Loucy (cell line): ENCODE measurements at regions not wholly inside any gene's neighbourhood (a gene's known extent, or its start where the extent isn't known, plus 50 kb on each side); places are given as distances from the start of the nearest gene placed in this dataset.

Experiments used
- EZH2phosphoT487 ChIP-seq: fragments of 200-600 bp; IDR thresholded peaks from 2 replicates; pipeline ENCODE4 v1.6.1; 2018; ENCODE audit warnings: antibody characterized with exemption, mild to moderate bottlenecking, moderate library complexity, borderline replicate concordance
- TF ChIP-seq, protein P1 (sequence below): fragments of 200-600 bp; sonication (generic); conservative IDR thresholded peaks from 2 replicates; pipeline ENCODE4 v1.5.1; 2014; ENCODE audit warnings: mild to moderate bottlenecking, antibody characterized with exemption, low read length

DNA sequence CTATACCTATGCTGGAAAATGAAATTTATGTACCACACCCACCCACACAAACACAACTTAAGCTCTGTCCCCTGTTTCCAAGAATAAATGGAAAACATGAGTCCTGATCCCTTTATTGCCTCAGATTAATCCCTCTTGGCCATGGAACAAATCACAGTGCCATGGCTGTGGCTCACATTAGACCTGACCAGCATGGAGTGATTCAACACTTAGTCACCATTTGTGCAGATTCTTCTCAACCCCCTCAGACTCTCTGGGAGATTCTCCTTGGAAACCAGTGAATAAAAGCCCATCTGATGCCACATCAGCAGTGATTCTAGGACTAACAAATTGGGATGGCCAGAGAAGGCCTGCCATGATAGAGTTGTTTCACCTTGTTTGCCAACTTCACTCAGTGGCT, 204.4 kb upstream of the TMEM72 start:
- TF ChIP-seq, protein P1, sequence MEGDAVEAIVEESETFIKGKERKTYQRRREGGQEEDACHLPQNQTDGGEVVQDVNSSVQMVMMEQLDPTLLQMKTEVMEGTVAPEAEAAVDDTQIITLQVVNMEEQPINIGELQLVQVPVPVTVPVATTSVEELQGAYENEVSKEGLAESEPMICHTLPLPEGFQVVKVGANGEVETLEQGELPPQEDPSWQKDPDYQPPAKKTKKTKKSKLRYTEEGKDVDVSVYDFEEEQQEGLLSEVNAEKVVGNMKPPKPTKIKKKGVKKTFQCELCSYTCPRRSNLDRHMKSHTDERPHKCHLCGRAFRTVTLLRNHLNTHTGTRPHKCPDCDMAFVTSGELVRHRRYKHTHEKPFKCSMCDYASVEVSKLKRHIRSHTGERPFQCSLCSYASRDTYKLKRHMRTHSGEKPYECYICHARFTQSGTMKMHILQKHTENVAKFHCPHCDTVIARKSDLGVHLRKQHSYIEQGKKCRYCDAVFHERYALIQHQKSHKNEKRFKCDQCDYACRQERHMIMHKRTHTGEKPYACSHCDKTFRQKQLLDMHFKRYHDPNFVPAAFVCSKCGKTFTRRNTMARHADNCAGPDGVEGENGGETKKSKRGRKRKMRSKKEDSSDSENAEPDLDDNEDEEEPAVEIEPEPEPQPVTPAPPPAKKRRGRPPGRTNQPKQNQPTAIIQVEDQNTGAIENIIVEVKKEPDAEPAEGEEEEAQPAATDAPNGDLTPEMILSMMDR, result no peak
- no peak for TF ChIP-seq EZH2phosphoT487
